Pulmonary artery endothelial cell (primary cell): ENCODE measurements at regions not wholly inside any gene's neighbourhood (a gene's known extent, or its start where the extent isn't known, plus 50 kb on each side); places are given as distances from the start of the nearest gene placed in this dataset.

Source experiments
- DNase-seq: peaks from one replicate; pipeline ENCODE4 v3.0.0-alpha.2; 2011; ENCODE audit warnings: low read depth, low spot score

DNA sequence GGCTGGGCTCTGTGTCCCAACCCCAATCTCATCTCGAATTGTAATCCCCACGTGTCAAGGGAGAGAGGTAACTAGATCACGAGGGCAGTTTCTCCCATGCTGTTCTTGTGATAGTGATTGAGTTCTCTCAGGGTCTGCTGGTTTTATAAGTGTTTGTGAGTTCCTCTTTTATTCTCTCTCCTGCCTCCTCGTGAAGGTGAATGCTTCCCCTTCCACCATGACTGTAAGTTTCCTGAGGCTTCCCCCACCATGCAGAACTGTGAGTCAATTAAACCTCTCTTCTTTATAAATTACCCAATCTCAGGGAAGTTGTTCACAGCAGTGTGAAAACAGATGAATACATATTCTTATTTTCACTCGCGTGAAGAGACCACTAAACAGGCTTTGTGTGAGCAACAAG is 148.2 kb downstream of the TMEM30B start:
- no peak for DNase-seq

DNA sequence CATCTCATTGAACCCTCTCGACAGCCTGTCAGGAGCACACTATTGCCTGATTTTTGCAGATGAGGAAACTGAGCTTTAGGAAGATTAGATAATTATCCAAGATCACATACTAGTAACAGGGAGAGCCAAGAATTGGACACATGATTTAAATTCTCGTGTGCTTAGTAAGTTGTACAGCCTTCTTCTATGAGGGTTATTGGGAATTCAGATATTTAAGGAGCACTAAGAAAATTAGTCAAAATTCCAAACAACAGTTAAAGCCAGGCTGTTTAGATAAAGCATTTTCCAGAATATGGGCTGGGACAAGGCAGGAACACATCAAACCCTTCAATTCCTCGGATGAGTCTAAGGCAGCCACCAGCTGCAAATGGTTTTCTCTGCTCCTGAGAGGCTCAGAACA is 148.8 kb downstream of the TMEM30B start:
- DNase-seq = no peak

DNA sequence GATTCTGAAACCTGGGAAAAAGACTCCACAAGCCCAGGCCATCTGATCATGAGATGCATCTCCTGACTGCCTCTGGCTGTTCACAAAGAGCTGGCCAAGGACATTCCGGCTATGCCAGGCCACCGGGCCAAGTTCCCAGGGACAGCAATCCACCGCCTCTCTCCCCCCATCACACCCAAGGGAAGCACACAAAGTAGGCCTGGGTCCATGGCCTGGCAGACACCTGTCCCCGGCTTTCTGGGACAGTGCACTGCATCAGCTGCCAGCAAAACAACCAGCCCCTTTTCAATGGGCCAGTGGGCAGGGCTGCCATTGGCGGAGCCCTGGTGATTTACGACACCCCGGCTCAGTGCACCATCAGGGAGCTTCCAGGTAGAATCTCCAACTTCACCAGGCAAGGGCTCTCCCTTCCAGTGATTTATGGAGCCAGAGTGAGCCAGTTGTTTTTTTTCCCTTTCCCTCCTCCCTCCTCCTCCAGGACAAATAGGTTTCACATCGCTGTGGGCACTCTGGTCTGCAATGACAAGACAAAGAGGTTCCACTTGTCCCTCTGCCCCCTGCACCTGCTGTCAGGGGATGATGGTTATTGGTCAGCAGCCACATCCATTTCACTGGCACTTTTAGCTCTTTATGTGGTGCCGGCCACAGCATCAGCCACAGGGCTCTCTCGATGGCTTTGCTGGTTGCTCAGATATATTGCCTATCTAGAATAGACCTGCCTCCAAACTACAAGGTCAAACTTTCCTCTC is 149.6 kb downstream of the SLC38A6 start:
- no peak for DNase-seq

DNA sequence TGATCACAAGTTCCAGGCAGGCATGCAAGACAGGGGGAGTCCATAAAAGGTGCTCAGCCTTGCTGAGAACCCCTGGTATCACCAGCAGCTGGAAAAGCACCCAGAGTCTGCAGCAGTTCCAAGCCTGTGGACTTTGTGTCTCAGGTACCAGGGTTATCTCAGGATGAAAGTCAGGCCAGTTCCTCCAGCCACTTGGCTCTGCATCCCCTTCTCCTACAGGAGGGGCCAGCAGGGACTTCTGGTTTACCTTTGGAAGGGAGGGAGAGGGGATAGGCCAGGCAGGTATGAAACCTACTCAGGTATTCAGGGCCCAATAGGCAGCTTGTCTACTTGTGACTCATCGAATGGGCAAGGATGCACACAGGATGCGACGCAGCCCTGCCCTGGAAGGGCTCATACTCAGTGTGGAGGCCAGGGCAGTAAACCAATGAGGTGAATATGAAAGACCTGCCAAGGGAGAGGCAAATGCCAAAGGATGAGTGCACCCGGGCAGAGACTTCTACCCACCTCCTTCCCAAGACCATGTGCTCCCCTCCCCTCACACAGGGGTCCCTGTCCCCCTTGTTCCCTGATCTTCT is 148.2 kb downstream of the SLC38A6 start:
- DNase-seq = no peak

DNA sequence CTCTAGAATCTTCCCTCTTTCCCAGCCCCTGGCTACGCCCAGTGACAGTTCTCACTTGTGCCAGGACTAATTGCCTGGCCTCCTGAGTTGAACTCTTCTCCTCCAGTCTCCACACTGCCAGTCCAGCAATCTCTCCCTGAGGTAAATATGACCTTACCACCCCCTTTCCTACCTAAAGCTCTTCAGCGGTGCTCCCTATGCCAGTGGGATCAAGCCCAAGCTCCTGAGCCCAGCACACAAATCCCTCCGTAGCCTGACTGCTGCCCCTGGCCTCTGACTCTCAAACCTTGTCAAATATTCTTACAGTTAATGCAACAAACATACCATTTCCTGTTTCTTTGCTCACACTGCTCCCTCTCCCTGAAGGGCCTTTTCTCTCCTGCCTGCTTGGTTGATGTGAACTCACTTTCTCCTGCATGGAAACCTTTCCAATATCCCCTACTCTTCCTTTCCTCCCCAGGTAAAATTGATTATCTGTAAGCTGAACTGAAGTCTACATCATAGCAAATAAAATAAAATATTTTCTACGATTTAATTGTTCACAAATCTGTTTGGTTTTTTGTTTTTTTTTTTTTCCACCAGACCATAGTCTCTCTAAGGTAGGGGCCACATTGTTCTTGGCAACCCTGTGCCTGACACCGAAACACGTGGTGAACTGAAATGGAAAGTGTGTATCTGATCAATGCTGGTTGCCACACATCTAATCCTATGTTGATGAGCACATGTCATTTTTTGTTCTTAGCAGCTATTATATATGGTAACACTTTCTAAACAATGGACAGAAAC is 147.5 kb downstream of the SLC38A6 start:
- no peak for DNase-seq

DNA sequence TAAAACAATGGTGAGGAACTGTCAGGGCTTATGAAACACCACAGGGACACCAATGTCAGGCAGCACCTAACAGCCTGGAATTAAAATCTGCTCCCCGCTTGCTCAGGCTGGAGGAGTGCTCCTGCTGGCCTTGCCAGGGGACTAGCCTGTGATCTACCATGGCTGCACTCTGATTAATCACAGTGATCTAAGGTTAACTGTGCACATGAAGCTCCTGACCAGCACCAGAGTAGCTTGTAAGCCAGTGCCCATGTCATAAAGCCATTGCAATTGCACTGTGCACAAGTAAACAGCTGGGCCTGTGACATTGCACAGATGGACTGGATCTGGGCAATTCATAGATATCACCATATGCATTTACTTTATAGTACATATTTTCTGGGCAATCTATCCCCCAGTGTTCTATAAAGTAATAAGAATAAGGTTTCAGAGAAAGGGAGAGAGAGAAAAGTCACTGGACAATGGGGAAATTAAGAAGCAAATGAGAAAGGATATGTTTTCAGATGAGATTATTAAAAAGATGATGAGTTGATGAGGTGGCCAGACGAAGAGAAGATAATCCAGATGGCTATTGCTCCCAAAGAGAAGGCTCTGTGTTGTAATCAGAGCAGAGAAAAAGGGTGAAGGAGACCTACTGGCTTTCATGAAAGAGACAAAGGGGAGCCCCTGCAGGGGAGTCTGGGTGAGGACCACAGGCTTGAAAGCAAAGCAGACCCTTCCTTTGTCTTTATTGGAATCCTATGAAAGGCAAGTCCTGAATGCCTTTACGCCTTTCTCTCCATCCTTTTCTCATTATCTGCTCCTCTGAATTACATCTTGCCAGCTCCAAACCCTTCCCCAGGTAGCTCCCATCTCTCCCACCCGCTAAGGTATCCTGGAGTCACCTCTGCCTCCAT is 145.8 kb downstream of the SLC38A6 start:
- no peak for DNase-seq

DNA sequence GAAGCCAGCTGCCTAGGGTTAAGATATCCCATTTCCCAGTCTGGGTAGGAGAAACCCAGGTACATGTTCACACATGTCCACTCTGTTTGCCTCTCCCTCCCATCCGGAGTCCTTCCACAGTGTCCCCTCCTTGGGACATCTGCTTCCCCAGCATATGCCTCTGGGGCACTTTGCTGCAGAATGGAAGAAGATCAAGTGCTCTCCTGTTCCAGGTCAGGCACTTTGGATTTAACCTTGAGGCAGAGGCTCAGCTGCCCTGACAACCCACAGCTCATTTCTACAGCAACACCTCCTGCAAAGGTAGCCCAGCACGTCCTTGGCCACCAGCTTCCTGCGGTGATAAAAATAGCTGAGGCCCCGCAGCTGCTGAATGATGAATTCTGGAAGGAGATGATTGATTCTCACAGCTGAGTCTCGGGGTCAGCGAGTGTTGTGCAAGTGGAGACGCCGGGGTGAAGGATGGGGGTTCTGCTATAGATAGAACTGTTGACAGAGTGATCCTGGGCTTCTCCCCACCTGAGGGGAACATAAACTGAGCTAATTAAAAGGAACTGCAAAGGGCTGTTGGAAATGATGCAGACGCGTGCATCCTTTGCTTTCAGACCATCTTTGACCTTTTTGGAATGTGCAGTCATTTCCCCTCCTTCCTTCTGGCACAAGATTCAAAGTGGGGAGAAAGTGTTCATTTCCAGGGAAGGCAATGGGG is 145.0 kb downstream of the SLC38A6 start:
- DNase-seq = peak; percentile 66

DNA sequence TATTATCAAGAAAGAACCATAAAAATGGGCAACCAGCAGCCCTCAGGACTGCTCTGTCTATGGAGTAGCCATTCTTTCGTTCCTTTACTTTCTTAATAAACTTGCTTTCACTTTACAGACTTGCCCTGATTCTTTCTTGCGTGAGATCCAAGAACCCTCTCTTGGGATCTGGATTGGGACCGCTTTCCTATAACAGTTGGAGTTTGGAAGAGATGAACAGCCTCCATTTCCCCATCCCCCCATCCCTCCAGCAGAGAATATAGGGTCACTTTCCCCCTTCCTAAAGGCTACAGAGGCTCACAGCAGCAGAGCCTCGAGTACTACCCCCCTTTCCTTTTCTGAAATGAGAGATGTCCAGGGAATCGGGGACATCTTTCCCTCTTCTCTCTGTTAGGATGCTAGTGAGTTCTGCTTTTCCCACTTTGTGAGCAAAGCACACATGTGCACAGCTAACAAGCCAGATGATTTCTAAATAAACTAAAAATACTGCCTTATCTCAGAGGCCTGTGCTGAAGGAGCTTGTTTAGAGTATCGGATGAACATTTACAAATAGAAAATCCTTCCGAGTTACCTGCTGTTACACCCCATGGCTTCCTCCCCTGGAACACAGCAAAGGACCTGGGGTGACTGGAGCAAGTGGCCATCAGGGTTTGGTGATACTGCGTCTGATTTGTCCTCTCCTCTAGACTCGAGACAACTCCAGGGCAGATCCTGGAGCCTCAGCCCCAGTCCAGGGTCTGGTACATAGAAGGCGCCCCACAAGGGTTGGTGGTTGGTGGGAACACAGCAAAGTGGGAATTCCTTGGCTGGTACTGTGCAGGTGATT is 144.2 kb downstream of the SLC38A6 start:
- DNase-seq = no peak

DNA sequence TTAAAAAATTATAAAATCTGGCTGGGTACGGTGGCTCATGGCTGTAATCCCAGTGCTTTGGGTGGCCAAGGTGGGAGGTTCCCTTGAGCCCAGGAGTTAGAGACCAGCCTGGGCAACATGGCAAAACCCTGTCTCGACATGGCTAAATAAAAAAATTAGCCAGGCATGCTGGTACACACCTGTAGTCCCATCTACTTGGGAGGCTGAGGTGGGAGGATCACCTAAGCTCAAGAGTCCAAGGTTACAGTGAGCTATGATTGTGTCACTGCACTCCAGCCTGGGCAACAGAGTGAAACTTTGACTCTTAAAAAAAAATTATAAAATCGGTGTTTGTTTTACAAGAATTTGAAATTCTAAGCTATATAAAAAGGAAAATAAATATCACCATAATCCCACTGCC is 141.8 kb downstream of the SLC38A6 start:
- no peak for DNase-seq

DNA sequence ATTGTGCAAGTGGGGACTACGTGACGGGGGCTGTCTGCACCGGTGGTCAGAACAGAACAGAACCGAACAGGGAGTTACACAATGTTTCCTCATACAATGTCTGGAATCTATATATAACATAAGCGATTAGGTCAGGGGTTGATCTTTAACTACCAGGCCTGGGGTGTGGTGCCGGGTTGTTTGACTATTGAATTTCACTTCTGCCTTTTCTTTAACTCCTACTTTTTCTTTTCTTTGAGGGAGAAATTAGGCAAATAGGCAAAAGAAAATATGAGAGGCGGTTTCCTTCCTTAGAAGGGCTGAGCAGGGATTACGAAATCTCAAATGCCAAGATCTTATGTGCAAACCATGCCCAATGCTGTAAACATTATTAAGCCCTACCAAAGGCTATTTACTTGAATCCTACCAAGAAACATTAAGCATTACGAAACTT is 140.3 kb downstream of the SLC38A6 start:
- no peak for DNase-seq

DNA sequence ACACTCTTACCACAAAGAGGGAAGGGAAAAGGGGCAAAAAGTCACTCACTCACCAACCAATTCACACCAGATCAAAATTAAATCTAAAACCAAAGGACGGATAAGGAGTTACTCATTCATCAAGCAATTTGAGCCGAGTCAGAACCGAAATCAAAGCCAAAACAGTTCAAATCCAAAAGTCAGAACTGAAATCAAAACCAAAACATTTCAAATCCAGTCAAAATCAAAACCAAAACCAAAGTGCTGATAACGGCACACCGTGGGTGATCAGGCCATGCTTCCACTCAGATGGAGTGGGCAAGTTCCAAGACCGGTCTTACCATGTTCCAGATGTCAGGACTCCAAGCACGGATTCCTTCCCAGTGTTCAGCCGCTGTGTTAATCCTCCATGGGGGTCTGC is 139.5 kb downstream of the SLC38A6 start:
- DNase-seq = no peak

DNA sequence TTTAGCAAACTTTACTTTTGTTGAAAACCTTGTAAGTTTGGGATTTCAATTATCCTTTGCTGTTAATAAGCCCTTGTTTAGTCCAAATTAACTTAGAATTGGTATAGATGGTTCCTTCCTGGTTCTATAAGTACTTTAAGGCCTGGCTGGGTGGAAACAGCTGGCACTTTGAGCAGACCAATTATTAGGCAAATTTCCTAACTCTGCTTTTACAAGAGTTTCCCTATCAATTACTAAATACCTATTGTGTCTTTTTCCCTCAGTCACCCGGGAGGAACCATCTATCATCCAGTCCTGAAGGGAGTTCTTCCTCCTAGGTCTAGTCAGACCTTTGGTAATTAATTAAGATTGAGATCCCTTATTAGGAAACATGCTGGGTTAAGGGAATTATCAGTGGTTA is 138.0 kb downstream of the SLC38A6 start:
- no peak for DNase-seq

DNA sequence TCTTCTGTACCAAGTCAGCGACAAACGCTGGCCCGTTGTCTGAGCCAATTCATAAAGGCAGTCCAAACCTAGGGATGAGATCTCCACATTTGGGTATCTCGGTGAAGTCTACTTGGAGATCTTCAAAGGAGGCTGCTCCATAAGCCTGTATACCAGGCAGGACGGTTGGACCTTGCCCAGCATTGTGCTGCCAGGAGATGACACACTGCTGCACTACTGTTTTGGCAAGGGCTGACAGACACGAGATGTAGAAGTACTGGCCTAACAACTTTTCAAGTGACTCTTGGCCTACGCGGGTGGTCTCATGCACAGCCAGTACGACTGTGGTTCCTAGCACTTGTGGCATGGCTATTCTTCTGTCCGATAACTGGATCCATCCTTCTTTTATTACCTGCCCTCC is 135.3 kb downstream of the SLC38A6 start:
- no peak for DNase-seq

DNA sequence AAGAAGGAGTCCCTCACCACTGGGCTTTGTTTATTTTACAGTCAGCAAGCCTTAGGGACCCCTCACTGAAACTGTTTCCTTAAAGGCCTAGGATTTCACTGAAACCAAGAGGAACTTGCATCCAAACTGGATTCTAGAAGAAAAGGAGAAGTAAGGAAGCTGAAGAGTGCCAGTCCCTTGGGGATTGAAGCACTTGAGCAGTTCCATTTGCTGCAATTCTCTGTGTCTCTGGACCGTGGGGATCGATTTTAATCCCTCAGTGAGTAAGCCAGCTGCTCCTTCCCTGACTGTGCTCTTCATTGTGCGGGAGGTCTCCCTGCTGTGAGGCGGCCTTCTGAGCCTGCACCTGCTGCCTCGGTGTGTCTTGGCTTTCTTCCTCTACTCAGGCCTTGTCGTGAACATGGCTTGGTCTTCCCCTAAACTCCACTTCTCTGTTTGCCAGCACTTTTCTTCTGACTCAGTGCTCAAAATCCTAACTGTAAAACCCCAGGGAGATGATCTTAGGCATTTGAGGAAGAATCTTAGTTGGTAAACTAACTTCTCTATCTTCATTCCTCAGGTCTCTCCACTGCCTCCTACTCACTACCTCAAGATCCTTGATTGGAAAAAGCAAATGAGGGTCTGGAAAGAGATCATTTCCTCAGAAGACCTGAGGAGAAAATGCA is 132.6 kb downstream of the SLC38A6 start:
- no peak for DNase-seq

DNA sequence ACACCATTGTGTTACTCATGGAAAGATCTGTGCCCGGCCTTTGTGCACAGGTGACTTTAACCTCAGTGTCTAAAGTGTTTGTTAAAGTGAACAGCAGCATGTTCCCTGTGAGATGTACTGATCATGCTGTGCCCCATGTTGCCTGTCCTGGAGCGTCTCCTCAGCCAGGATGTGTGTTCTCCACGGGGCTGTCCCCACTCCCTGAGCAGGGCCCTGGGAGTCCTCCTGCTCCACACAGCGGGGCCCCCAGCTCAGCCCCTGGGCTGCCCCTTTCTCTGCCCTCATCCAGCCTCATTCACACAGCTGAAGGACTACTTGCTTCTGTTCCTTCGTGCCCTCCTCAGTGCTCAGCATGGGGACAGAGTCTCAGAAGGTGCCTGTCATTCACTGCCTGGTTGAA is 131.5 kb downstream of the SLC38A6 start:
- no peak for DNase-seq

DNA sequence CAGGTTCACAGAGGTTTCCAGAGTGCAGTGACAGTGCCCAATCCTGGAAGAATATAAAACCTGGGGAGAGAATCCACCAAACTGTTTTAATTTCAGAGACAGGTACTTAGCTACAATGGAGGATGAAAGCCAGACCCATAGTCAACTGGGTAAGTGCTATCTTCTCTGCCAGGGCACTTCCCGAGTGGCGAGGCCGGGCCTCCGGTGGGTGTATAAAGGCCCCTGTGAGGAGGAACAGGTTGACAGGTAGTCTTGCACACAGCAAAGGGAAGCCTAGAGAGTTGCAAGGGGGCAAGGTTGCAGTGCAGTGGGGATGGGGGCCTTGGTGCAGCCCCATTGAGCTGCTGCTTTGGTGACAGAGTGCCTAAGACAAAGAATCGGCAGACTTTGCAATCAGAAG is 130.7 kb downstream of the SLC38A6 start:
- DNase-seq = no peak

DNA sequence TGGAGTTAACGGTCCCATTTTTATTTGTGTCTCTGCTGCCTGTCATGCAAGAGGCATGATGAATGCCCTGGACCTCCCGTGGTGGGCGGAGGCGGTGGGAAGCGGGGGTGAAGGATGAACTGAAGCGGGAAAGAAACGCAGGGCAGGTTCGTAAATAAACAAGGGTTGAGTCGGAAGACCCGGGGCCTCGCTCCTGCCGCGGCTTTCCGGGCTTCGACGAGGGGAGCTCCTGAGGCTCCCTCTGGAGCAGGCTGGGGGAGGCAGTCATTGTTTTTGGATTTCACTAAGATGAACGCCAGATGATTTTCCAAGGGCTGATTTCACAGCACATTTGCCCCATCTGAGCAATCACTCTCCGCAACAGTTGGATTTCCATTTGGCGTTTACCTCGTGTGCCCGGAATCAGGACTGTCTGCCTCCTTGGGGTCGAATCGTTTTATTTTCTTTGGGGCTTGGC is 130.2 kb downstream of the SLC38A6 start:
- DNase-seq = no peak

DNA sequence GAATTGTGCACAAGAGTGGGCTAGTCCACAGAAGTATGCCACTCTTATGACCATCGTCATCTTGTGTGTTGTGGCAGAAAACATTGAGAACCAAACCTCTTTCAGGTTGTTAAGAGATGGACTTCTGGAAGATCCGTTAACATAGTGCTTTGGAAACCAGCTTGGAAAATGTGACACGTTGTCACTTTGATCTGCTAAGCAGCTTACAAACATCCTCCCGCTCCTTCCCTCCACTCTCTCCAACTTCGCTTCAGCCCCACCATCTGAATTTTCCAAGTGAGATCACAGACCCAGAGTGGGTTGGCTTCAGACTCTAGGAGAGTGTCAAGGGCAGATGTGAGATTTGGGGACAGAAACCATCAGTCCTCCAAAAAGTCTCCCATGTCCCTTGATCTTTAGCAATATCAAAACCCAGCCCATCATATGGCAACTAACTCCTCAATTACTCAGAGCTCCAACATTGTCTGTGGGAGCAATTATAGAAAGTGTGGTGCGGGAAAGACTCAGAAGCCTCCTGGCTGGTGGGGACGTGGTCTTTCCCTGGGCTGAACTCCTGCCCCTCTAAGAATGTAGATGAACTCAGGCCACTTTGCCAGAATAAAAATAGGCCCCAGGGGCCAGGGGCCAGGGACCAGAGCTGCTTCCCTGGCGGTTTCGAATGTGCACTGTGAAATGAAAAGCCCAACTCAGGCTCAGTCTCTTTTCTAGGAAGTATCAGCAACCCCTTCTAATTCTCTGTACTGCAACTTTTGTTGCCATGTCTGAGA is 129.5 kb downstream of the SLC38A6 start:
- DNase-seq = no peak

DNA sequence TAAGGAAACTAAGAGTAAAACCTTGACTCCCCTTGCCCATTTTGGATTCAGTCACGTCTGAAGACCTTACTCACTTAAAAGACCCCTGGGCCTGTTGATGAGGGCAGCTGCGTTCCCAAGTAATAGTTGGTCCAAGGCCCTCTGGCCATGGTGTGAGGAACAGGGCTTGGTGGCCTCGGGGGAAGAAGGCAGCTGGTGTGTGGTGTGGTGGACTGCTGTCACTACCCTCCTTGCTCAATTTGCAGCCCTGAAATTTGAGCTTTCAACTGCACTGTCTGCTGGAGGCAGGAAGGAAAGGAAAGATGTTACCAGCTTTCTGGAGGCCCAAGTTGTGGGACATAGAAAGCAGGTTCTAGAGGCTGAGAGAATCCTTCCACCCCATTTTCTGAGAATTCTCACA is 128.2 kb downstream of the SLC38A6 start:
- no peak for DNase-seq
